Fibroblast of pulmonary artery (primary cell): ENCODE measurements at regions not wholly inside any gene's neighbourhood (a gene's known extent, or its start where the extent isn't known, plus 50 kb on each side); places are given as distances from the start of the nearest gene placed in this dataset.
A peak's percentile ranks its signal among the peaks of the same experiment; 100 is the strongest.

Experiments used
- DNase-seq: peaks from one replicate; pipeline ENCODE4 v3.0.0-alpha.2; 2010; ENCODE audit warnings: low read depth
- H3K4me3 ChIP-seq: replicated peaks from 2 replicates; pipeline ENCODE4 v1.5.1; 2011; ENCODE audit warnings: low read depth, mild to moderate bottlenecking, control low read depth, low read length, moderate library complexity
- TF ChIP-seq, protein P1 (sequence below): IDR thresholded peaks from 2 replicates; pipeline ENCODE4 v1.5.1; 2011; ENCODE audit warnings: mild to moderate bottlenecking, control low read depth, low read length, inconsistent platforms; ENCODE audit errors: missing control alignments

DNA sequence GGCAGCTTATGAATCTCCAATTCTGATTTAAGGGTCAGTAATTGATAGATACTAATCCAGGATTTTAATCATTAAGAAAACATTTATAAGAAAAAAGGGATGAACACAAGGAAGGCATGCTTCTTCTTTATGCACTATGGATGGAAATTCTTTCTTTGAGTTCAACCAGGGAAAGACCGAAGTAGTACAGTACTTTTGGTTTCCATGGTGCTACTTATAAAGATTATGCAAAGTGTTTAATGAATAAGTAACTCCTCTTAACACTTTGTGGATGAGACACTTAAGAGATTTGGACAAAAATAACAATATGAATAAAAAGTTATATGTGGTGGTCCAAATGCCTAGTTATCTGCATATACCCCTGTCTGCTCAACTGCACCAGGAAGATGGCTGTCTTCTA is 666.5 kb upstream of the FANCL start:
- H3K4me3 ChIP-seq: no peak overlapping the region
- DNase-seq: no peak
- TF ChIP-seq, protein P1, sequence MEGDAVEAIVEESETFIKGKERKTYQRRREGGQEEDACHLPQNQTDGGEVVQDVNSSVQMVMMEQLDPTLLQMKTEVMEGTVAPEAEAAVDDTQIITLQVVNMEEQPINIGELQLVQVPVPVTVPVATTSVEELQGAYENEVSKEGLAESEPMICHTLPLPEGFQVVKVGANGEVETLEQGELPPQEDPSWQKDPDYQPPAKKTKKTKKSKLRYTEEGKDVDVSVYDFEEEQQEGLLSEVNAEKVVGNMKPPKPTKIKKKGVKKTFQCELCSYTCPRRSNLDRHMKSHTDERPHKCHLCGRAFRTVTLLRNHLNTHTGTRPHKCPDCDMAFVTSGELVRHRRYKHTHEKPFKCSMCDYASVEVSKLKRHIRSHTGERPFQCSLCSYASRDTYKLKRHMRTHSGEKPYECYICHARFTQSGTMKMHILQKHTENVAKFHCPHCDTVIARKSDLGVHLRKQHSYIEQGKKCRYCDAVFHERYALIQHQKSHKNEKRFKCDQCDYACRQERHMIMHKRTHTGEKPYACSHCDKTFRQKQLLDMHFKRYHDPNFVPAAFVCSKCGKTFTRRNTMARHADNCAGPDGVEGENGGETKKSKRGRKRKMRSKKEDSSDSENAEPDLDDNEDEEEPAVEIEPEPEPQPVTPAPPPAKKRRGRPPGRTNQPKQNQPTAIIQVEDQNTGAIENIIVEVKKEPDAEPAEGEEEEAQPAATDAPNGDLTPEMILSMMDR: no peak

DNA sequence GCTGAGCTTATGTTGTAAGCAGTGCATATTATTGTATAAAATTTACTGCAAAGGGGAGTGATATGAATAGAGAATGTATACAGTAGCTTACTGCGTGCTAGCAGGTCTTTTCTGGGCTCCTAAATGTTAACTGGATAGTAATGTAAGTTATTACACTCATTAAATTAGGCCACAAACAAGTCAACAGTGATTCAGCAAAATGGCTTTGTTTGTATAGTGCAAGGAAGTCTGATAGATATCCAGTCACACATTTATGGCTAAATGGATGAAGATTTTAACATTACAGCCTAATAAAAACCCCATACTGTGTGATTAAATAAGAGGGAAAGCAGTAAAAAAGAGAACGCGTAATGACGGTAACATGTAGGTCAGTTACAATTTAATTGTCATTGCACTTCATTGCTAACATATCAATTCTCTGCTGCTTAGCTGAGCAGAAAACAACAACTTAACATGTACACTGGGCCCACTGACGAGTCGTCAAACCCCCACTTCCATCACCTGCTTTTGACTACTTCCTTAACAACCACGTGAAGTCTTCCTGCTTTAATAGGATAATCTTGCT is 665.0 kb upstream of the FANCL start:
- H3K4me3 ChIP-seq: no peak overlapping the region
- TF ChIP-seq, protein P1: no peak
- no peak for DNase-seq

DNA sequence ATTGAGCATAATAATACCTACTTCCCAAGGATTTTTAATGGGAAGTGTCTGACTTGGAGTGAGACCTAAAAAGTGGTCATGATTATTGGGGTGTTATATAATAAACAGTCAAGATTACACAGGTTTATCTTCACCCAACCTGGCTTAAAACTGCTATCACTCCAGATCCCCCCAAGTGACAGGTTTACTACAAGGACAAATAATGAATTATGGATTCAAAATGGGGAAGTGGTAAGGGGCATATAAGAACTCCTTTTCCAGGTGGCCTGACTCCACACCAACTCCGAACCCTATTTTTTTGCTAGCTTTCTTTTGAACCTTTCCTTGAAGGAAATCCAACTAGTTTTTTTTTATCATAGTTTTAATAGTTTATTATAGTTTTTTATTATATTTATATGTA is 663.0 kb upstream of the FANCL start:
- no peak overlapping the region for H3K4me3 ChIP-seq
- TF ChIP-seq, protein P1: no peak
- no peak for DNase-seq

DNA sequence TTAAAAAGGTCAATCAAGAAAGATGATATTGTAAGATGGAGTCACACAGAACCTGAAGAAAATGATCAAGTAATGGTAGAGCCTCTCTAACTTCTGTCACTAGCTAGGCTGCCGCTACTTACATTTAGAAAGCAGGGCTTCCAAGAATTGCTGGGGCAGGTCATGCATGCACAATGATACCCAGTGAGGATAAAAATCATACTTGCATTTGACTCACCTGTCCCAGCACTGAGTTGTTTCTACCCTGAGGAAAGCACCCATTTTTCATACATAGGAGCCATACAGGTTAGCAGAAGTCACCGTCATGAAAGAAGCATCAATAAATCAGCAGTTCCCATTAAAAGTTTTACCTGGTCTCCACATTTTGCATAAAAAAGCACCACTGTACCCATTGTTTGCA is 662.3 kb upstream of the FANCL start:
- TF ChIP-seq, protein P1: no peak
- DNase-seq: no peak
- H3K4me3 ChIP-seq: no peak overlapping the region

DNA sequence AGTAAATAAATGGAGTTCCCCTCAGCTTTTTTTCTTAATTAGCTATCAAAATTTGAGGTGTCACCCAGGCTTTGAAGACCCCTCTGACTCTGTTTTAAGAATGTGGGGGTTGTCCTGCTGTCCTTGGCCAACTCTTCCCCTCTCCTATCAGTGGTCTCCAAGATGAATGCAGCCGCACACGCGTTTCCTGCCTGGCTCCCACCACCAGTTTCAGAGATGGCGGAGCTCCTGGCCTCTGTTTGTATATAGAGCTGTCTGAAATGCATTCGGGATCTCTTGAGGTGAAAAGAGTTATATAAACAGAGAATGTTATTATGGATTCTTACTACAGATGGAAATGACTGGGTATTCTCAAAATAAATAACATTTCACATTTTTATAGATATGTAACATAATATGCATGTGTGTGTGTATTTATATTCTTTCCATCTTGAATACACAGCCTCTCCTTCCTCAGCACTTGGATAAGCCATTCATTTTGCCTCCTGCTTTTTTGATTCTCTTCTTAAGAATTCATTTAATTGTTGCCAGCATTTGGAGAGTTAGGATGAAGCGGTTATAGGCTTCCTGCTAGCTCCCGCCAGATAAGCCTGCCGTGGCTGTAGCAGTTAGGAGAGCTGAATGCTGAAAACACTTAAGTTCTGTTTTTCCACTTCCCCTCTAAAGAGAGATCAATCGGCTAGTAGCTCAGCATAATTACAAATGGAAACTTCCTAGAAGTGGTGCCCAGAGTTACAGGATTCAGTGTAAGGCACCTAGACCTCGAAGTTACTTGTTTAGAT is 659.3 kb upstream of the FANCL start:
- no peak for DNase-seq
- H3K4me3 ChIP-seq: no peak overlapping the region
- TF ChIP-seq, protein P1: no peak

DNA sequence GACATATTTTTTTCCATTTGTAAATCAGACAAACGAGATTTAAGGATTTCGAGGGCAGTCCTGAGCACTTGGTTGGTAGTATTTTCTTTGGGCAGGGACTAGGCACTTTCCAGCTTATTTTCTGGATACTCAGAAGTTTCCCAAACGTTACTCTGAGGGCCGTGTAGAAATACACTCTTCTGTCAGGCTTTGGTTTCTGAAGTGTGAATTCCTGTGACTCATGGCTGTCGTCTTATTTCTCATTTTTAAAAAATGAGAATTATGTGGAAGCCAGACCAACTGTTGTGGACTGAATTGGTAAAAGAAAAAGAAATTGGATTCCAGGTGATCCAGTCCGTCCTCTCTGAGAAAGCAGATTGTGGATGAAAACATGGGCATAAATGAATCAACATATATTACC is 658.6 kb upstream of the FANCL start:
- H3K4me3 ChIP-seq: no peak overlapping the region
- no peak for DNase-seq
- TF ChIP-seq, protein P1: no peak

DNA sequence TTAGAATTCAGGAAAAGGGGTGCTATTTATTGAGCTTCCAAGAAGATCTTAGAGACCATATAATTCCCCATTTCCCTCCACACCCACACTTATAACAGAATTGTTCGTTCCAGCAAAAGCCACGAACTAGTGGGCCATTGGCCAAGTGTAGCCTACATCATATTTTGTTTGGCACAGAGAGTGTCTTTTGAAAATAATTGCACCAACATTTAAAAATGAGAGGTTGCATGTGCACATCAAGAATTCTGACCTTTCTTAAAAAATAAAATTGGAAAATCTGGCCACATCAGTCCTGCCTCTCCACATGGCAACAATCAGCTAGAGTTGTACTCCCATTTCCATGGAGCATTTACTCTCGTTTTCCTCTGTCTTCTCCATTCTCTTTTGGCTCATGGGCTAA is 655.5 kb upstream of the FANCL start:
- DNase-seq: peak; percentile 9
- TF ChIP-seq, protein P1: no peak
- no peak overlapping the region for H3K4me3 ChIP-seq
